ENCODE measurements at regions not wholly inside any gene's neighbourhood (a gene's known extent, or its start where the extent isn't known, plus 50 kb on each side); places are given as distances from the start of the nearest gene placed in this dataset.

- CTCF ChIA-PET = no interaction called here
- POLR2A ChIA-PET = no interaction called here
- no peak for DNase-seq (ENCODE audit: extremely low spot score)
These were observed 59.2 kb upstream of the GAREM1 start for GRCh38 chr18:32529722-32530420.

DNA sequence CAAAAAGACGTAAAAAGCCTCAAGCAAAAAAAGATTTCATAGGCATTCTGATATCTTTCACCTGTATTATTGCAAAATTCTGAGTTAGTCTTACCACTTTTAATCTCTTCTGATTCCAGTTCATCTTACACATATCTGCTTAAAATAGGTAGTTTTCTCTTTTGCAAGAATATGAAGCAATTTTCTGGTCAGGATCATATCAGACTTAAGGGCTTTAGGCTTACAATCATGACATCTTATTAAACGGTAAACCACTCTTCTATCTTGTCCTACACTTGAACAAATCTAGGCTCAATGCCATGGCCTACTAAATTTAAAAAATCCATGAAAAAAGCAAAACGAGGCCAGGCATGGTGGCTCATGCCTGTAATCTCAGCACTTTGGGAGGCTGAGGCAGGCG lies 50.1 kb upstream of the GAREM1 start:
- POLR2A ChIA-PET = no interaction called here
- DNase-seq (ENCODE audit: extremely low spot score) = no peak
- TF ChIP-seq CTCF (IDR thresholded peaks at IDR 0.05; ENCODE audit: control extremely low read depth, extremely low read depth, low read depth, missing control alignments) = no peak
- CTCF ChIA-PET = no interaction called here

More at GRCh38 chr18:32529722-32530420, 59.2 kb upstream of the GAREM1 start:
- TF ChIP-seq CTCF (IDR thresholded peaks at IDR 0.05; ENCODE audit: control extremely low read depth, extremely low read depth, low read depth, missing control alignments) = no peak
